Retinal pigment epithelial cell (primary cell): ENCODE measurements at regions not wholly inside any gene's neighbourhood (a gene's known extent, or its start where the extent isn't known, plus 50 kb on each side); places are given as distances from the start of the nearest gene placed in this dataset.
A peak's percentile ranks its signal among the peaks of the same experiment; 100 is the strongest.
"Not testable (repeated sequence)": the region's sequence is repeated elsewhere in the genome, so short reads cannot be mapped to it uniquely, and the experiment has no call there.

Source experiments
- DNase-seq: peaks from one replicate; pipeline ENCODE4 v3.0.0-alpha.2; 2010; ENCODE audit warnings: low read depth
- H3K4me3 ChIP-seq: 2 replicates; pipeline ENCODE4 v1.5.1; 2011; ENCODE audit warnings: mild to moderate bottlenecking, low read length, control low read depth, moderate library complexity
- TF ChIP-seq, protein P1 (sequence below): conservative IDR thresholded peaks from 2 replicates; pipeline ENCODE4 v1.5.1; 2011; ENCODE audit warnings: low read depth, low read length, control low read depth, inconsistent platforms

- TF ChIP-seq, protein P1, sequence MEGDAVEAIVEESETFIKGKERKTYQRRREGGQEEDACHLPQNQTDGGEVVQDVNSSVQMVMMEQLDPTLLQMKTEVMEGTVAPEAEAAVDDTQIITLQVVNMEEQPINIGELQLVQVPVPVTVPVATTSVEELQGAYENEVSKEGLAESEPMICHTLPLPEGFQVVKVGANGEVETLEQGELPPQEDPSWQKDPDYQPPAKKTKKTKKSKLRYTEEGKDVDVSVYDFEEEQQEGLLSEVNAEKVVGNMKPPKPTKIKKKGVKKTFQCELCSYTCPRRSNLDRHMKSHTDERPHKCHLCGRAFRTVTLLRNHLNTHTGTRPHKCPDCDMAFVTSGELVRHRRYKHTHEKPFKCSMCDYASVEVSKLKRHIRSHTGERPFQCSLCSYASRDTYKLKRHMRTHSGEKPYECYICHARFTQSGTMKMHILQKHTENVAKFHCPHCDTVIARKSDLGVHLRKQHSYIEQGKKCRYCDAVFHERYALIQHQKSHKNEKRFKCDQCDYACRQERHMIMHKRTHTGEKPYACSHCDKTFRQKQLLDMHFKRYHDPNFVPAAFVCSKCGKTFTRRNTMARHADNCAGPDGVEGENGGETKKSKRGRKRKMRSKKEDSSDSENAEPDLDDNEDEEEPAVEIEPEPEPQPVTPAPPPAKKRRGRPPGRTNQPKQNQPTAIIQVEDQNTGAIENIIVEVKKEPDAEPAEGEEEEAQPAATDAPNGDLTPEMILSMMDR, result no peak
- no peak for DNase-seq
- H3K4me3 ChIP-seq, result no peak overlapping the region
Observed at GRCh38 chr15:79161837-79162508, 71.4 kb upstream of the RASGRF1 start.

DNA sequence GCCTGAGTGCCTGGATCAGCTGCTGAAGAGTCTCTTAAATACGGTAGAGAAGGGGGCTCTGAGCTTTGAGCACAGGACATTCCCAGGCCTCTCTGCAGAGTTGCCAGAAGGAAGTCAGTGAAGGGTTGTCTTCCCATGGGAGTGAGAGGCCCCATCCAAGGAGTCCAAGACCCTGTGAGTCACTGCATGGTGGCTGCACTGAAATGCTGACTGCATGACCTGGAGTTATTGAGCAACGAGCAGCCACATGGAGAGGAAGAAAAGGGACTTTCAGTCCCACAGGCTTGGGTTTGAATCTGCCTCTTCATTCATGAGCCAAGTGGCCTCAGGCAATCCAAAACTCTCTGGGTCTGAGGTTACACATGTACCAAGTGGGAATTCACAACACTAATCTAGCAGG is 69.6 kb upstream of the RASGRF1 start:
- DNase-seq, result no peak
- no peak overlapping the region for H3K4me3 ChIP-seq
- TF ChIP-seq, protein P1, result no peak

- H3K4me3 ChIP-seq, result no peak overlapping the region
- no peak for DNase-seq
- TF ChIP-seq, protein P1, result no peak
Observed at GRCh38 chr15:79157631-79158592, 67.3 kb upstream of the RASGRF1 start.

DNA sequence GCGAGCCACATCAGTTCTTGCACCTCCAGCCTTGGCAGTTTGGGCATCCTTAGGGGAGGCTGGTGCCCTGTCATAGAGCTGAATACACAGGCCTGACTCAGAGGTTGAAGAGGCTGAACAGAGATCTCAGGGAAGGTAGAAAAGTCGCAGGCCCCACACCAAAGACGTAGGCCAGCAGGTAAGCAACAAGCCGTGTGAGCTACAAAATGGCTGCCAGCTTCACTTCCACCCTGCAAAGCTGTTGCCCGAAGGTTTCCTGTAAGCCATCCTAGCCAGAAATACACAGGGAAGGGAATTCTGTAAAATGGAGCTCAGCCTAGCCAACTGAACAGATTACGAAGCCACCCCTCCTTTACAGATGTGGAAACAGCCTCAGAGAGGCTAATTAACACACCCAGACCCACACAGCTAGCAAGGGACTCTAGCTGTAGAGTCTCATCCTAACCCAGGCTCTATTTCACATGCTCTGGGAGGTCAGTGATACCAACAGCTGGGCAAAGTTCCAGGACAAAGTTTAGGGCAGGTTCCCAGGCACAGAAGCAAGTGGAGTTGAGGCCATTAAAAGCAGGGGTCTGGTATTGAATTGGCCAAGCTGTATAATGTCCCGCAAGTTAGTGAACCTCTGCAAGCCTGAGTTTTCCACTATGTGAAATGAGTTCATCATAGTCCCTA is 66.3 kb upstream of the RASGRF1 start:
- TF ChIP-seq, protein P1, result no peak
- no peak overlapping the region for H3K4me3 ChIP-seq
- DNase-seq, result no peak

DNA sequence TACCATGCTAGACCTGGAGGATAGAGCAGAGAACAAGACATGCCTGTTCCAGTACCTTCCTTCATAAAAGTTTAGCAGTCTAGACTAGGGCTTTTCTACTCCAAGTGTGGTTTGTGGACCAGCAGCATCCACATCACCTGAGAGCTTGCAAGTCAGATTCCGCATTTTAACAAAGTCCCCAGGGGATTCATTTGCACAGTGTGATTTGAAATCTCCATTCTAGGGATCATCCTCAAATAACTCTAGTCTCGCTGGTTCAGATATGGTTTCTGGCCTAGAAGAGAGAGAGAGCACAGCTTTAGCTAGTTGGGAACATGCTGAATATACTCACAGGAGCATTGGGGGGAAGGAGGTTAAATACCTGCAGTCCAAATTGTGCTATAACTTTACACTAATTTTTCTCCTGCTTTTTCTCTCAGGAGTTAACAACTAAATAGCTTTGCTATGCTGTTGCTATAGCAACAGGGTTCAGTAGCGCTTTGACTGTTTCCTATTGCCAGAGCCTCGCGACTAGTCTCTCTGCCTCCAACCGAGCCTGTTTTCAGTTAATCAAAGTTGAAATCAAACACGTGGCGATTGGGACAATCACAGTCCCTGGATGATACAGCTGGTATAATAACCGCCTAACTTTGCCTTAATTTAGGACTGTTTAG is 64.0 kb upstream of the RASGRF1 start:
- no peak overlapping the region for H3K4me3 ChIP-seq
- peak; percentile 15 for DNase-seq
- TF ChIP-seq, protein P1, result no peak

DNA sequence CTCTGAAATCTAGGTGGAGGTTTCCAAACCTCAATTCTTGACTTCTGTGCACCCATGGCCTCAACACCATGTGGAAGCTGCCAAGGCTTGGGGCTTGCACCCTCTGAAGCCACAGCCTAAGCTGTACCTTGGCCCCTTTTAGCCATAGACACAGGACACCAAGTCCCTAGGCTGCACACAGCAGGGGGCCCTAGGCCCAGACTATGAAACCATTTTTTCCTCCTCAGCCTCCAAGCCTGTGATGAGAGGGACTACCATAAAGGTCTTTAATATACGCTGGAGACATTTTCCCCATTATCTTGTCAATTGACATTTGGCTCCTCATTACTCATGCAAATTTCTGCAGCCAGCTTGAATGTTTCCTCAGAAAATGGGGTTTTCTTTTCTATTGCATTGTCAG is 53.7 kb upstream of the RASGRF1 start:
- DNase-seq, H3K4me3 ChIP-seq: not testable (repeated sequence)

DNA sequence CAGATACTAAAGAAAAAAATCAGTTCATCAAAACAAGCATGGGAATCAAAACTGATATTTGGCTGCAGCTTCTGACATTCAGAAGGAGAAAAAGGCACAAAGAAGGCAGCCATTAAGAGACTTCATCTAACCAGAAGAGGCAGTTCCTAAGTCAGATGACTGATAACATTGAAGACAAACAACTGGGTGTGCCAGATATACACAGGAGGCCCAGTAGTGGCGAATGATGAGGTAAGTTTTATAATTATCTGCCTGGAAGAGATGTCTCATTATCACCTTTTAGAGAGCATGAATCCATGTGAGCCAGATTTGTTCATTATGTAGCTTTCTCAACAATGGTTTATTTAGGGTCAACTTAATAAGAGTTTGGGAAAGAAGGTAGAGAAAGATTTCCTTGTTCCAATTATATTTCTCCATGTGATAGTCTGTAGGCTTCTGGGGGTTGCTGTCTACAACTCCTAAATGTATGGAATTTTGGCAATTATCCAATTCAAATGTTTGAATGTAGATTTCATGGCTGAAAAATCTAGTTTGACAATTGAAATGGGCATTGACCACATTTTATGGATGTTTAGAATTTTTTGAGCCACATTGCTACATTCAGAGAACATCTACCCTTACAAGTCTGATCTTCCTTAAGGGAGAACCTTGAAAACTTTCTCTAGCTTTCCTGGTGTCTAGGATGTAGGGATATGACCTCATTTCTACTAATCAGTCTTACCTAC is 50.4 kb upstream of the RASGRF1 start:
- no peak overlapping the region for H3K4me3 ChIP-seq
- DNase-seq, result peak; percentile 31
- TF ChIP-seq, protein P1, result no peak
